Activated naive CD4-positive, alpha-beta T cell treated with anti-CD3 and anti-CD28 coated beads for 36 hours (primary cell): ENCODE measurements at regions not wholly inside any gene's neighbourhood (a gene's known extent, or its start where the extent isn't known, plus 50 kb on each side); places are given as distances from the start of the nearest gene placed in this dataset.

ENCODE experiments used
- CTCF ChIA-PET: fragments of 350-600 bp; sonication (Branson Sonifier 250); formaldehyde crosslinking; loops from one replicate; lab custom pipeline; 2021; ENCODE audit warnings: antibody characterized with exemption; lab: Charles Lee
- DNase-seq: peaks from one replicate; pipeline ENCODE4 v3.0.0-alpha.2; 2020
- H3K27ac Mint-ChIP-seq: one replicate; pipeline ENCODE4 v1.8.0; 2021; ENCODE audit warnings: mild to moderate bottlenecking, mixed read lengths
- H3K27me3 Mint-ChIP-seq: one replicate; pipeline ENCODE4 v1.8.0; 2021; ENCODE audit warnings: low read depth, mixed read lengths
- H3K36me3 Mint-ChIP-seq: one replicate; pipeline ENCODE4 v1.8.0; 2021; ENCODE audit warnings: low read depth, mixed read lengths
- H3K4me1 Mint-ChIP-seq: one replicate; pipeline ENCODE4 v1.8.0; 2021; ENCODE audit warnings: low read depth, mixed read lengths
- H3K4me3 Mint-ChIP-seq: one replicate; pipeline ENCODE4 v1.8.0; 2021; ENCODE audit warnings: mild to moderate bottlenecking, moderate library complexity, mixed read lengths
- H3K9me3 Mint-ChIP-seq: one replicate; pipeline ENCODE4 v1.8.0; 2021; ENCODE audit warnings: mixed read lengths
- intact Hi-C: fragments of 100-400 bp; cut with micrococcal nuclease; formaldehyde crosslinking; loops from one replicate; pipeline ENCODE4 v1.15.1; 2023

- Mint-ChIP-seq H3K9me3 (no peaks in the 10 kb centered on the region), H3K4me3 (no peak overlapping the region), H3K4me1 (no peaks in the 10 kb centered on the region), H3K27me3 (no peaks in the 10 kb centered on the region), H3K27ac (no peak overlapping the region), H3K36me3 (no peaks in the 10 kb centered on the region)
- CTCF ChIA-PET, result interaction anchor here (0.5 kb wide), 1 partner anchor 53 kb away, joined by 3 read pairs; no protein-coding TSS in a partner anchor
- DNase-seq, result no peak
- intact Hi-C loops, result no loop called here
Measured at GRCh38 chr11:44451706-44452105, 113.8 kb upstream of the CD82 start.

GRCh38 chr11:44452827-44453572 lies 112.5 kb upstream of the CD82 start:
- no peak for DNase-seq
- intact Hi-C loops, result no loop called here
- no peaks in the 10 kb centered on the region for H3K36me3 Mint-ChIP-seq
- CTCF ChIA-PET, result no interaction called here
- no peak overlapping the region for H3K27ac Mint-ChIP-seq
- H3K4me1 Mint-ChIP-seq, result no peaks in the 10 kb centered on the region
- H3K4me3 Mint-ChIP-seq, result no peak overlapping the region
- no peaks in the 10 kb centered on the region for H3K27me3 Mint-ChIP-seq
- no peaks in the 10 kb centered on the region for H3K9me3 Mint-ChIP-seq

- no peaks in the 10 kb centered on the region for H3K4me1 Mint-ChIP-seq
- H3K9me3 Mint-ChIP-seq, result no peaks in the 10 kb centered on the region
- no peaks in the 10 kb centered on the region for H3K36me3 Mint-ChIP-seq
- no peak overlapping the region for H3K4me3 Mint-ChIP-seq
- no peak for DNase-seq
- no peaks in the 10 kb centered on the region for H3K27me3 Mint-ChIP-seq
- CTCF ChIA-PET, result no interaction called here
- intact Hi-C loops, result no loop called here
- no peak overlapping the region for H3K27ac Mint-ChIP-seq
Measured at GRCh38 chr11:44453871-44454270, 111.6 kb upstream of the CD82 start.

GRCh38 chr11:44454666-44455065 lies 110.8 kb upstream of the CD82 start:
- no peak overlapping the region for H3K4me3 Mint-ChIP-seq

GRCh38 chr11:44456544-44457300 lies 108.7 kb upstream of the CD82 start:
- CTCF ChIA-PET, result interaction anchor here (0.8 kb wide), 1 partner anchor 17 kb away, joined by 3 read pairs; no protein-coding TSS in a partner anchor
- DNase-seq, result no peak
- Mint-ChIP-seq H3K27ac (no peak overlapping the region), H3K27me3 (peaks cover 2% of the 10 kb centered on the region), H3K9me3 (no peaks in the 10 kb centered on the region), H3K4me3 (no peak overlapping the region), H3K36me3 (no peaks in the 10 kb centered on the region), H3K4me1 (no peaks in the 10 kb centered on the region)
- intact Hi-C loops, result no loop called here

More at GRCh38 chr11:44454666-44455065, 110.8 kb upstream of the CD82 start:
- CTCF ChIA-PET, result interaction anchor here (0.7 kb wide), 1 partner anchor 440 kb away, joined by 3 read pairs; no protein-coding TSS in a partner anchor
- Mint-ChIP-seq H3K27ac (no peak overlapping the region), H3K36me3 (no peaks in the 10 kb centered on the region), H3K4me1 (no peaks in the 10 kb centered on the region), H3K9me3 (no peaks in the 10 kb centered on the region), H3K27me3 (no peaks in the 10 kb centered on the region)
- DNase-seq, result no peak
- intact Hi-C loops, result no loop called here

- Mint-ChIP-seq H3K27ac (no peak overlapping the region), H3K4me3 (no peak overlapping the region), H3K9me3 (no peaks in the 10 kb centered on the region), H3K4me1 (no peaks in the 10 kb centered on the region), H3K27me3 (peaks cover 2% of the 10 kb centered on the region), H3K36me3 (no peaks in the 10 kb centered on the region)
- CTCF ChIA-PET, result no interaction called here
- no peak for DNase-seq
- intact Hi-C loops, result no loop called here
Measured at GRCh38 chr11:44457862-44458261, 107.6 kb upstream of the CD82 start.

GRCh38 chr11:44463751-44464150 lies 101.7 kb upstream of the CD82 start:
- Mint-ChIP-seq H3K4me1 (no peaks in the 10 kb centered on the region), H3K27ac (no peak overlapping the region), H3K9me3 (peaks cover 3% of the 10 kb centered on the region), H3K27me3 (peaks cover 9% of the 10 kb centered on the region), H3K36me3 (no peaks in the 10 kb centered on the region), H3K4me3 (no peak overlapping the region)
- CTCF ChIA-PET, result interaction anchor here (0.7 kb wide), 1 partner anchor 185 kb away, joined by 3 read pairs; no protein-coding TSS in a partner anchor
- intact Hi-C loops, result no loop called here
- no peak for DNase-seq

- H3K4me3 Mint-ChIP-seq, result no peak overlapping the region
- H3K4me1 Mint-ChIP-seq, result no peaks in the 10 kb centered on the region
- peaks cover 9% of the 10 kb centered on the region for H3K27me3 Mint-ChIP-seq
- no peak for DNase-seq
- H3K27ac Mint-ChIP-seq, result no peak overlapping the region
- H3K9me3 Mint-ChIP-seq, result peaks cover 3% of the 10 kb centered on the region
- no peaks in the 10 kb centered on the region for H3K36me3 Mint-ChIP-seq
- CTCF ChIA-PET, result interaction anchor here (0.7 kb wide), 1 partner anchor 186 kb away, joined by 3 read pairs; no protein-coding TSS in a partner anchor
- intact Hi-C loops, result no loop called here
Measured at GRCh38 chr11:44464741-44465140, 100.7 kb upstream of the CD82 start.

- CTCF ChIA-PET, result no interaction called here
- Mint-ChIP-seq H3K27me3 (peaks cover 10% of the 10 kb centered on the region), H3K4me3 (no peak overlapping the region), H3K27ac (no peak overlapping the region), H3K9me3 (peaks cover 3% of the 10 kb centered on the region), H3K36me3 (no peaks in the 10 kb centered on the region), H3K4me1 (no peaks in the 10 kb centered on the region)
- DNase-seq, result no peak
- intact Hi-C loops, result no loop called here
Measured at GRCh38 chr11:44466531-44467205, 98.8 kb upstream of the CD82 start.

GRCh38 chr11:44467413-44467812 lies 98.0 kb upstream of the CD82 start:
- no peak for DNase-seq
- intact Hi-C loops, result no loop called here
- Mint-ChIP-seq H3K4me3 (no peak overlapping the region), H3K4me1 (no peaks in the 10 kb centered on the region), H3K27ac (no peak overlapping the region), H3K9me3 (peaks cover 3% of the 10 kb centered on the region), H3K36me3 (no peaks in the 10 kb centered on the region), H3K27me3 (peaks cover 10% of the 10 kb centered on the region)
- CTCF ChIA-PET, result interaction anchor here (0.7 kb wide), 1 partner anchor 334 kb away, joined by 3 read pairs; no protein-coding TSS in a partner anchor

- no peaks in the 10 kb centered on the region for H3K36me3 Mint-ChIP-seq
- H3K4me1 Mint-ChIP-seq, result no peaks in the 10 kb centered on the region
- DNase-seq, result no peak
- no peak overlapping the region for H3K4me3 Mint-ChIP-seq
- H3K9me3 Mint-ChIP-seq, result peaks cover 3% of the 10 kb centered on the region
- H3K27ac Mint-ChIP-seq, result no peak overlapping the region
- peaks cover 10% of the 10 kb centered on the region for H3K27me3 Mint-ChIP-seq
- intact Hi-C loops, result no loop called here
- CTCF ChIA-PET, result interaction anchor here (0.7 kb wide), 1 partner anchor 334 kb away, joined by 3 read pairs; no protein-coding TSS in a partner anchor
Measured at GRCh38 chr11:44467931-44468330, 97.5 kb upstream of the CD82 start.

GRCh38 chr11:44468345-44468988 lies 97.0 kb upstream of the CD82 start:
- intact Hi-C loops, result no loop called here
- no peak for DNase-seq
- H3K4me1 Mint-ChIP-seq, result no peaks in the 10 kb centered on the region
- peaks cover 10% of the 10 kb centered on the region for H3K27me3 Mint-ChIP-seq
- H3K36me3 Mint-ChIP-seq, result no peaks in the 10 kb centered on the region
- H3K27ac Mint-ChIP-seq, result no peak overlapping the region
- H3K9me3 Mint-ChIP-seq, result peaks cover 3% of the 10 kb centered on the region
- no peak overlapping the region for H3K4me3 Mint-ChIP-seq
- CTCF ChIA-PET, result interaction anchor here (0.7 kb wide), 1 partner anchor 335 kb away, joined by 3 read pairs; no protein-coding TSS in a partner anchor
